Nephron (organoid): ENCODE measurements at regions not wholly inside any gene's neighbourhood (a gene's known extent, or its start where the extent isn't known, plus 50 kb on each side); places are given as distances from the start of the nearest gene placed in this dataset.

Experiments
- H3K27ac Mint-ChIP-seq, 3 experiments: 2 replicates each; pipeline ENCODE4 v1.8.0; 2020; ENCODE audit warnings: mixed read lengths in 3 of 3, mild to moderate bottlenecking in 2 of 3, moderate library complexity in 1 of 3
- H3K27me3 Mint-ChIP-seq: 2 replicates; pipeline ENCODE4 v1.8.0; 2021; ENCODE audit warnings: low read depth, mild to moderate bottlenecking, moderate library complexity, mixed read lengths
- H3K36me3 Mint-ChIP-seq: 2 replicates; pipeline ENCODE4 v1.8.0; 2020; ENCODE audit warnings: low read depth, mixed read lengths
- H3K4me1 Mint-ChIP-seq: 2 replicates; pipeline ENCODE4 v1.8.0; 2020; ENCODE audit warnings: mixed read lengths
- H3K4me3 Mint-ChIP-seq, 3 experiments: 2 replicates each; pipeline ENCODE4 v1.8.0; 2020; ENCODE audit warnings: mild to moderate bottlenecking in 3 of 3, mixed read lengths in 3 of 3, moderate library complexity in 2 of 3
- H3K9me3 Mint-ChIP-seq: 2 replicates; pipeline ENCODE4 v1.8.0; 2020; ENCODE audit warnings: mixed read lengths
- CTCF ChIP-seq, 3 experiments: fragments of 200-600 bp; sonication (generic); IDR thresholded peaks; one replicate each; pipeline ENCODE4 v1.5.0; 2021; ENCODE audit warnings: antibody characterized with exemption in 3 of 3; ENCODE audit not compliant: unreplicated experiment in 3 of 3

GRCh38 chr9:13480693-13481092 is 201.2 kb upstream of the MPDZ start:
- peaks cover 8% of the 10 kb centered on the region for H3K36me3 Mint-ChIP-seq
- peaks cover 4% of the 10 kb centered on the region for H3K27me3 Mint-ChIP-seq
- H3K4me1 Mint-ChIP-seq: peaks cover 25% of the 10 kb centered on the region
- no peak overlapping the region for H3K4me3 Mint-ChIP-seq
- TF ChIP-seq CTCF (IDR thresholded peaks at IDR 0.05; ENCODE audit: unreplicated experiment in 3 of 3): no peak
- no peak overlapping the region for H3K27ac Mint-ChIP-seq
- peaks cover 12% of the 10 kb centered on the region for H3K9me3 Mint-ChIP-seq

- Mint-ChIP-seq H3K27ac (peak overlapping the region; percentile 41 to 80 (median 55)), H3K9me3 (peaks cover 26% of the 10 kb centered on the region), H3K27me3 (peaks cover 4% of the 10 kb centered on the region), H3K4me1 (peaks cover 14% of the 10 kb centered on the region), H3K36me3 (peaks cover 10% of the 10 kb centered on the region), H3K4me3 (no peak overlapping the region)
- no peak for TF ChIP-seq CTCF (IDR thresholded peaks at IDR 0.05; ENCODE audit: unreplicated experiment in 3 of 3)
Observed at GRCh38 chr9:13479096-13479495, 199.6 kb upstream of the MPDZ start.

GRCh38 chr9:13478639-13479038 is 199.1 kb upstream of the MPDZ start:
- Mint-ChIP-seq H3K36me3 (peaks cover 10% of the 10 kb centered on the region), H3K27me3 (peaks cover 4% of the 10 kb centered on the region), H3K27ac (peak overlapping the region; percentile 14 to 80 (median 41)), H3K4me1 (peaks cover 14% of the 10 kb centered on the region), H3K9me3 (peaks cover 31% of the 10 kb centered on the region), H3K4me3 (no peak overlapping the region)
- TF ChIP-seq CTCF (IDR thresholded peaks at IDR 0.05; ENCODE audit: unreplicated experiment in 3 of 3): no peak

GRCh38 chr9:13478160-13478559 is 198.7 kb upstream of the MPDZ start:
- peaks cover 14% of the 10 kb centered on the region for H3K4me1 Mint-ChIP-seq
- peaks cover 31% of the 10 kb centered on the region for H3K9me3 Mint-ChIP-seq
- TF ChIP-seq CTCF (IDR thresholded peaks at IDR 0.05; ENCODE audit: unreplicated experiment in 3 of 3): no peak
- peak overlapping the region; percentile 14 to 80 (median 41) for H3K27ac Mint-ChIP-seq
- H3K36me3 Mint-ChIP-seq: peaks cover 10% of the 10 kb centered on the region
- peaks cover 4% of the 10 kb centered on the region for H3K27me3 Mint-ChIP-seq
- no peak overlapping the region for H3K4me3 Mint-ChIP-seq

- Mint-ChIP-seq H3K4me1 (peaks cover 5% of the 10 kb centered on the region), H3K9me3 (peaks cover 24% of the 10 kb centered on the region), H3K4me3 (no peak overlapping the region), H3K27ac (no peak overlapping the region), H3K36me3 (peaks cover 3% of the 10 kb centered on the region), H3K27me3 (no peaks in the 10 kb centered on the region)
- no peak for TF ChIP-seq CTCF (IDR thresholded peaks at IDR 0.05; ENCODE audit: unreplicated experiment in 3 of 3)
Observed at GRCh38 chr9:13470836-13471235, 191.3 kb upstream of the MPDZ start.

- Mint-ChIP-seq H3K9me3 (peaks cover 1% of the 10 kb centered on the region), H3K27me3 (no peaks in the 10 kb centered on the region), H3K27ac (no peak overlapping the region), H3K4me1 (peaks cover 5% of the 10 kb centered on the region), H3K4me3 (no peak overlapping the region), H3K36me3 (no peaks in the 10 kb centered on the region)
- TF ChIP-seq CTCF (IDR thresholded peaks at IDR 0.05; ENCODE audit: unreplicated experiment in 3 of 3): no peak
Observed at GRCh38 chr9:13467157-13467556, 187.7 kb upstream of the MPDZ start.
